ENCODE measurements at regions not wholly inside any gene's neighbourhood (a gene's known extent, or its start where the extent isn't known, plus 50 kb on each side); places are given as distances from the start of the nearest gene placed in this dataset.
A peak's percentile ranks its signal among the peaks of the same experiment; 100 is the strongest.

- no peak overlapping the region for H2AFZ ChIP-seq (ENCODE audit: low read depth, low read length)
- H4K20me1 ChIP-seq (ENCODE audit: insufficient read depth) = no peaks in the 10 kb centered on the region
- no peak overlapping the region for H3K4me3 ChIP-seq (ENCODE audit: low read length)
- TF ChIP-seq MXI1 (conservative IDR thresholded peaks at IDR 0.05; ENCODE audit: poor library complexity, severe bottlenecking) (no peak), REST (IDR thresholded peaks at IDR 0.05; ENCODE audit: borderline replicate concordance) (no peak), EZH2 (IDR thresholded peaks at IDR 0.05; ENCODE audit: borderline replicate concordance, insufficient read depth, low read length, poor library complexity, severe bottlenecking) (no peak), RAD21 (conservative IDR thresholded peaks at IDR 0.05) (no peak), POLR2AphosphoS5 (IDR thresholded peaks at IDR 0.05) (no peak), CTCF (IDR thresholded peaks at IDR 0.05; ENCODE audit: poor library complexity, severe bottlenecking) (no peak), SMC3 (conservative IDR thresholded peaks at IDR 0.05; ENCODE audit: poor library complexity) (no peak), TAF1 (IDR thresholded peaks at IDR 0.05; ENCODE audit: low read depth) (no peak), EP300 (conservative IDR thresholded peaks at IDR 0.05; ENCODE audit: poor library complexity, severe bottlenecking) (no peak)
- H3K36me3 ChIP-seq (ENCODE audit: insufficient read depth, low read length) = no peaks in the 10 kb centered on the region
- no peak overlapping the region for H3K27ac ChIP-seq (ENCODE audit: low read length)
- no peaks in the 10 kb centered on the region for H3F3A ChIP-seq (ENCODE audit: insufficient read depth, low read length, poor library complexity, severe bottlenecking)
- no peak overlapping the region for H3K9ac ChIP-seq (ENCODE audit: low read length)
- no peak overlapping the region for H3K4me2 ChIP-seq (ENCODE audit: low read length)
- no peaks in the 10 kb centered on the region for H3K9me2 ChIP-seq (ENCODE audit: insufficient read depth, low read length)
- H3K9me3 ChIP-seq (ENCODE audit: low read length) = no peaks in the 10 kb centered on the region
- H3K79me2 ChIP-seq (replicated peaks; ENCODE audit: insufficient read depth, low read length) = no peaks in the 10 kb centered on the region
- H3K27me3 ChIP-seq (ENCODE audit: insufficient read depth, low read depth, low read length) = no peaks in the 10 kb centered on the region
Measured at GRCh38 chr6:139582956-139583355, 208.5 kb upstream of the CITED2 start.

- Histone ChIP-seq H3K9ac (ENCODE audit: low read length) (no peak overlapping the region), H3K4me2 (ENCODE audit: low read length) (no peak overlapping the region), H3K9me3 (ENCODE audit: low read length) (no peaks in the 10 kb centered on the region), H3K27me3 (ENCODE audit: insufficient read depth, low read depth, low read length) (no peaks in the 10 kb centered on the region), H2AFZ (ENCODE audit: low read depth, low read length) (no peak overlapping the region), H4K20me1 (ENCODE audit: insufficient read depth) (no peaks in the 10 kb centered on the region), H3K27ac (ENCODE audit: low read length) (no peak overlapping the region), H3K36me3 (ENCODE audit: insufficient read depth, low read length) (no peaks in the 10 kb centered on the region), H3F3A (ENCODE audit: insufficient read depth, low read length, poor library complexity, severe bottlenecking) (no peaks in the 10 kb centered on the region), H3K4me3 (ENCODE audit: low read length) (no peak overlapping the region), H3K79me2 (replicated peaks; ENCODE audit: insufficient read depth, low read length) (no peaks in the 10 kb centered on the region), H3K9me2 (ENCODE audit: insufficient read depth, low read length) (no peaks in the 10 kb centered on the region)
- TF ChIP-seq EP300 (conservative IDR thresholded peaks at IDR 0.05; ENCODE audit: poor library complexity, severe bottlenecking) = peak; percentile 40
- no peak for TF ChIP-seq RAD21 (conservative IDR thresholded peaks at IDR 0.05)
- no peak for TF ChIP-seq CTCF (IDR thresholded peaks at IDR 0.05; ENCODE audit: poor library complexity, severe bottlenecking)
- TF ChIP-seq REST (IDR thresholded peaks at IDR 0.05; ENCODE audit: borderline replicate concordance) = peak; percentile 32
- no peak for TF ChIP-seq SMC3 (conservative IDR thresholded peaks at IDR 0.05; ENCODE audit: poor library complexity)
- TF ChIP-seq POLR2AphosphoS5 (IDR thresholded peaks at IDR 0.05) = peak; percentile 44
- TF ChIP-seq EZH2 (IDR thresholded peaks at IDR 0.05; ENCODE audit: borderline replicate concordance, insufficient read depth, low read length, poor library complexity, severe bottlenecking) = no peak
- TF ChIP-seq TAF1 (IDR thresholded peaks at IDR 0.05; ENCODE audit: low read depth) = no peak
- TF ChIP-seq MXI1 (conservative IDR thresholded peaks at IDR 0.05; ENCODE audit: poor library complexity, severe bottlenecking) = no peak
Measured at GRCh38 chr6:139581485-139581865, 207.0 kb upstream of the CITED2 start.

Measured in neural cell (in vitro differentiated cells).